ENCODE measurements at regions not wholly inside any gene's neighbourhood (a gene's known extent, or its start where the extent isn't known, plus 50 kb on each side); places are given as distances from the start of the nearest gene placed in this dataset.

- no peak for DNase-seq
These were observed 144.2 kb upstream of the PKDCC start for GRCh38 chr2:41903474-41904135.

GRCh38 chr2:41904459-41904858 is 143.4 kb upstream of the PKDCC start:
- DNase-seq: no peak

- no peak for DNase-seq
These were observed 142.1 kb upstream of the PKDCC start for GRCh38 chr2:41905597-41906337.

GRCh38 chr2:41906338-41906725 is 141.5 kb upstream of the PKDCC start:
- no peak for DNase-seq

GRCh38 chr2:41907141-41907540 is 140.7 kb upstream of the PKDCC start:
- no peak for DNase-seq

- DNase-seq: no peak
These were observed 140.0 kb upstream of the PKDCC start for GRCh38 chr2:41907771-41908207.

GRCh38 chr2:41908349-41908748 is 139.5 kb upstream of the PKDCC start:
- no peak for DNase-seq

- no peak for DNase-seq
These were observed 138.2 kb upstream of the PKDCC start for GRCh38 chr2:41909584-41909983.

- no peak for DNase-seq
These were observed 137.7 kb upstream of the PKDCC start for GRCh38 chr2:41910126-41910525.

- no peak for DNase-seq
These were observed 136.8 kb upstream of the PKDCC start for GRCh38 chr2:41911033-41911432.

GRCh38 chr2:41912337-41912736 is 135.5 kb upstream of the PKDCC start:
- no peak for DNase-seq

- DNase-seq: no peak
These were observed 135.0 kb upstream of the PKDCC start for GRCh38 chr2:41912776-41913175.

- DNase-seq: no peak
These were observed 134.5 kb upstream of the PKDCC start for GRCh38 chr2:41913311-41913710.

- no peak for DNase-seq
These were observed 133.8 kb upstream of the PKDCC start for GRCh38 chr2:41913921-41914609.

GRCh38 chr2:41914936-41915335 is 132.9 kb upstream of the PKDCC start:
- DNase-seq: no peak

GRCh38 chr2:41916177-41916576 is 131.6 kb upstream of the PKDCC start:
- DNase-seq: no peak

- DNase-seq: no peak
These were observed 130.2 kb upstream of the PKDCC start for GRCh38 chr2:41917587-41917986.

GRCh38 chr2:41919135-41919534 is 128.7 kb upstream of the PKDCC start:
- no peak for DNase-seq

- DNase-seq: no peak
These were observed 127.6 kb upstream of the PKDCC start for GRCh38 chr2:41920181-41920580.

- DNase-seq: no peak
These were observed 127.0 kb upstream of the PKDCC start for GRCh38 chr2:41920812-41921211.

- DNase-seq: no peak
These were observed 125.6 kb upstream of the PKDCC start for GRCh38 chr2:41922177-41922576.

GRCh38 chr2:41923156-41923786 is 124.5 kb upstream of the PKDCC start:
- DNase-seq: no peak

- DNase-seq: no peak
These were observed 123.8 kb upstream of the PKDCC start for GRCh38 chr2:41924024-41924423.

All from CD4-positive, alpha-beta T cell treated with Interleukin-10 for 1 hour (primary cell).